Muscle layer of colon (tissue), 2 donors: ENCODE measurements at regions not wholly inside any gene's neighbourhood (a gene's known extent, or its start where the extent isn't known, plus 50 kb on each side); places are given as distances from the start of the nearest gene placed in this dataset.

Experiments
- H3K27ac ChIP-seq: one replicate; pipeline ENCODE4 v1.7.0; 2013; ENCODE audit warnings: low read depth, mild to moderate bottlenecking, low read length, moderate library complexity
- H3K27me3 ChIP-seq, 2 donors: one replicate each; pipeline ENCODE4 v1.7.0; 2013; ENCODE audit warnings: low read length in 2 of 2, mild to moderate bottlenecking in 2 of 2; ENCODE audit not compliant: insufficient read depth in 2 of 2, control insufficient read depth in 1 of 2
- H3K36me3 ChIP-seq: one replicate; pipeline ENCODE4 v1.7.0; 2013; ENCODE audit warnings: mild to moderate bottlenecking, low read length; ENCODE audit not compliant: insufficient read depth
- H3K4me1 ChIP-seq: one replicate; pipeline ENCODE4 v1.7.0; 2013; ENCODE audit warnings: mild to moderate bottlenecking, low read length; ENCODE audit not compliant: insufficient read depth
- H3K4me3 ChIP-seq, 2 donors: one replicate each; pipeline ENCODE4 v1.7.0; 2013; ENCODE audit warnings: low read length in 2 of 2, low read depth in 1 of 2, mild to moderate bottlenecking in 1 of 2, moderate library complexity in 1 of 2
- H3K9ac ChIP-seq: one replicate; pipeline ENCODE4 v1.7.0; 2013; ENCODE audit warnings: low read length
- H3K9me3 ChIP-seq: one replicate; pipeline ENCODE4 v1.7.0; 2013; ENCODE audit warnings: mild to moderate bottlenecking, low read length
- donor health status: abdominal sarcoma.
- donor health status: Adenocarcinoma of cecum.

DNA sequence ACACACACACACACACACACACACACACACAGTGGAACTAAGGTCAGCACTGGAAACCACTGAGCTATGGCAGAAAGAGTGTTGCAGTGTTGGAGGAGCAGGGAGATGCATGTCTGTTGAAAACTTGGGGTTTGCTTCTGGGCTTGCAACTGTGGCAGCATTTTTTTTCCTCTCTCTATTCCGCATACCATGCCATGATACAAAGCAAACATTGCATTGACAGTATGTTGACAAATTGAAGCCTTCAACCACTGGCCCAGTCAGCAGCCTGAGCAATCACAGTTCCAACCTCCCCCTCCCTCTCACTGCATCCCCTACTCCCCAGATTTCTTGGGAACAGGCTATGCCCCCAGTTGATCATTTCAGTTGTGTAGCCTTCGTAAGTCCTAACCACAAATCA, 478.1 kb upstream of the WWC1 start:
- no peaks in the 10 kb centered on the region for H3K36me3 ChIP-seq
- no peaks in the 10 kb centered on the region for H3K4me1 ChIP-seq
- no peaks in the 10 kb centered on the region for H3K27me3 ChIP-seq
- no peak overlapping the region for H3K27ac ChIP-seq
- H3K9ac ChIP-seq = no peak overlapping the region
- H3K4me3 ChIP-seq = no peak overlapping the region
- H3K9me3 ChIP-seq = no peaks in the 10 kb centered on the region

DNA sequence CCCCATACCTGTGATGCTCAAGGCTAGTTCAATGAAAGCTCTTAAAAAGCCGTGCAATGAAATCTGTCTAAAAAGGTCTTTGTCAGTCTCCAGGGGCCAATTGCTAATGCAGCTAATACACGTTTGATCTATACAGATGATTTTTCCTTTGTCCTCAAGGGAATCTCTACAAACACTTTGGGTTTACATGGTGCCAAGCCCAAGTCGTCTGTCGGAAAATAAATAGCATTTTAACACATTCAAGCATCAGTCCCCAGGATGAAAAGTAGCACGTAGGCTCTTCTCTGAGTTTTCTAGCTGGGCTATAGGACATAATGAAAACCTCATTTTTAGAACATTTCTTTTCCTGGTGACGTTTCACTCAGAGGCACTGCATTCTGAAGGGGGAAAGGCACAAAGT, 477.4 kb upstream of the WWC1 start:
- Histone ChIP-seq H3K4me3 (no peak overlapping the region), H3K9me3 (no peaks in the 10 kb centered on the region), H3K27ac (no peak overlapping the region), H3K4me1 (no peaks in the 10 kb centered on the region), H3K36me3 (no peaks in the 10 kb centered on the region), H3K9ac (no peak overlapping the region), H3K27me3 (no peaks in the 10 kb centered on the region)

DNA sequence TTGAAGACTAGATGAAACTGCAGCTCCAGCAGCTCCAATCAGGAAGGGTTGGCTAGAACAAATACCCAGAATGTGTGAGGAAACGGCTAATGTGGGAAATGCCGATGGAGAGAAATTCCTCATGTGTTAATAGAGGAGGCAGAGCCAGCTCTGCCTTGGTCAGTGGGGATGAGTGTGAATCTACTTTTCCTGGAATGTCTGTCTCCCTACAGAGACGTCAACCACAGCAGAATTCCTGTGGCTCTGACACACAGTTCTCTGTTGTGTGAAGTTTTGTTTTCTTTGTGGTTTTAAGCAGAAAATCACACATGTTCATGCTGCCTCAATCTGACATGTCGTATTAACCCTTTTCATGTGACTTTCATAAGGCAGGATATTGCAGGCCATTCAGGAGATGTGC, 476.6 kb upstream of the WWC1 start:
- no peak overlapping the region for H3K4me3 ChIP-seq
- no peak overlapping the region for H3K27ac ChIP-seq
- no peaks in the 10 kb centered on the region for H3K27me3 ChIP-seq
- no peaks in the 10 kb centered on the region for H3K4me1 ChIP-seq
- H3K9me3 ChIP-seq = no peaks in the 10 kb centered on the region
- no peaks in the 10 kb centered on the region for H3K36me3 ChIP-seq
- H3K9ac ChIP-seq = no peak overlapping the region

DNA sequence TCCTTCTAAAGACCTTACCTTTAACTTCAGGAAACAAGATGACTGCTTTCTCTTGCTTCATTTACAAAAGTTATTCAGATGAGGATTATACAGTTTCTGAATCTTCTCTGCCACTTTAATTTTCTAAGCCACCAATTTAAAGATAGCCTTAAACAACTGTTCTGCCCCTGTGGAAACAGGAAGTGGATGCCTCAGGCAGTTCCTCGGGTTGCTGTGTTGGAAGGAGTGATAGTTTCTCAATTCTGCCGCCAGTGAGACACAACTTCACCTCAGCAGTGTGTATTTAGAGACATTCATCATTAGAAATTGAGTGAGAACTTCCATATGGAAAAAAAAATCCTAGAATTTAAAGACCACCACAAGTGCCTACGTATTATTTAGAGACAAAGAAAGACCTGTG, 475.1 kb upstream of the WWC1 start:
- Histone ChIP-seq H3K4me1 (no peaks in the 10 kb centered on the region), H3K9me3 (no peaks in the 10 kb centered on the region), H3K27ac (no peak overlapping the region), H3K27me3 (no peaks in the 10 kb centered on the region), H3K9ac (no peak overlapping the region), H3K36me3 (no peaks in the 10 kb centered on the region), H3K4me3 (no peak overlapping the region)

DNA sequence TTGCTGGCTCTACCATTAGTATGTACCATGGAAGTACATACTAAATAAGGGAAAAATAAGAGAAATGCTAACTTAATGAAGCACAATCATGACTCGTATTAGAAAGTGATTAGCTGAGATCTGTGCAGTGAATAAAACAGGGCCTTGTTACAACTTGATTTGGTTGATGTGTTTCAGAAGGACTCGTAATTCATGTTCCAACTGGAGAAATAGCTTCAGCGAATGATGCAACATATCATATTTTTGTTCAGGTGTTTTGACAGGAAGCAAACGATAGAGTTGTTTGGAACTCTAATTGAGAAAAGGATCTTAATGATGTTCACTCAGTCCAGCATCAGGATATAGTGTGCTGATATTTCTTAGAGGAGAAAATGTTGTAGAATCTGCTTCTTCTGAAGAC, 474.6 kb upstream of the WWC1 start:
- Histone ChIP-seq H3K4me1 (no peaks in the 10 kb centered on the region), H3K27ac (no peak overlapping the region), H3K9ac (no peak overlapping the region), H3K36me3 (no peaks in the 10 kb centered on the region), H3K9me3 (no peaks in the 10 kb centered on the region), H3K4me3 (no peak overlapping the region), H3K27me3 (no peaks in the 10 kb centered on the region)

DNA sequence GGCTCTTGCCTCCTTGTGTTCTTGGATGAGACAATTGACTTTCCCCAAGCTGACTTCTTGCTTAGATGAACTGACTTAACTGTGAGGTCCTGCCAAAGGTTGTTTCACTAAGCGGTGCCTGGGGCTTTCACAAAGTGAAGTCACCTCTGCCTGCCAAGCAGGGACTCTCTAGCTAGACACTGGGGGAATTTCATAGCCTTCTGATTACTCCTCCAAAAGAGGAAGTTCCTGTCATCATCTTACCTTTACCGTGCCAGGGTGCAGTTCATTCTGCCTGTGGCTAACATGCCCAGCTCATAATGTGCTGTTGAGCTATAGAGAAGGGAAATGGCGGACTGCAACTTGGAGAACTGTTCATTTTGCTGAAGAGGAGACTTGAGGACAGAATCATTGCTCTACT, 472.0 kb upstream of the WWC1 start:
- no peak overlapping the region for H3K9ac ChIP-seq
- no peak overlapping the region for H3K27ac ChIP-seq
- H3K36me3 ChIP-seq = no peaks in the 10 kb centered on the region
- no peaks in the 10 kb centered on the region for H3K9me3 ChIP-seq
- no peak overlapping the region for H3K4me3 ChIP-seq
- no peaks in the 10 kb centered on the region for H3K27me3 ChIP-seq
- no peaks in the 10 kb centered on the region for H3K4me1 ChIP-seq

DNA sequence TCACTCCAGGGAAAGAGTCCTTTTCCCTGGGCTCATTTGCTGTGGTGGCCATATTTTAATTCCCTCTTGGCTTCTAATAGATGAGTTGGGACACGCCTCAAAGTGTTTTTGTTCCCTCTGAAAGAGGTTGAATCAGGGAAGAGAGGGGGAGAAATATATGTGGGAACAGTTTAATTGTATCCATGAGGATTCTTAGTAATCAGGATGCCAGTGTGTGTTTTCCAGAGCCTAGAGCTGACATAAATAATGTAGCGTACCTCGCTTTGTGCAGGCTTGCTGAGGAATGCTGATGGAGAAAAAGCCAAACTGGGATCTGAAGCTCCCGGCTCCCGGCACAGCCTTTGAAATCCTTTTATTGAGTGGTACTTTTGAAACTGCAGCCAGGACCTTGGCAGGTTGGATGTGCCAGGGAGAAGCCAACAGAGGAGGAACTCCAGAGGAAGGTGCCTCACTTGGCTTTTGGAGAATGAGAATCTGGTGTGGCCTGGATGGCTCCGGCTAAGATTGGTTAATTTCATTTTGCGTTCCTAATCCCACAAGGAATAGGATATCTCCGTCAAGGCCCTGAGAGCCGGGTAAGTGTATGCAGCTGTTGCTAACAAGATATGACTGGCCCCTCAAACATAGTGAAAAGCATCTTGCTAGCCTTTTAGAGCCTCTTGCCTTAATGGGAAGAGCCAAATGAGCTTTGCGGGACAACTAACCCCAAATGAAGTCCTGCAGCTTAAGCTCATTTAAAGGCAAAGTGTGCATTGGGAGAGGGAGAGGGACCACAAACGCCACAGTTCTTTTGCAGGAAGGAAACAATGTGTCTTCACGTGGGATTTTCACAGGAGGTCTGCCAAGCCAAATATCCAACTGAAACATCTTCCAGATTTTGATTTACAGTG, 471.1 kb upstream of the WWC1 start:
- Histone ChIP-seq H3K4me3 (no peak overlapping the region), H3K27ac (no peak overlapping the region), H3K9ac (no peak overlapping the region), H3K9me3 (no peaks in the 10 kb centered on the region), H3K27me3 (no peaks in the 10 kb centered on the region), H3K36me3 (no peaks in the 10 kb centered on the region), H3K4me1 (no peaks in the 10 kb centered on the region)

DNA sequence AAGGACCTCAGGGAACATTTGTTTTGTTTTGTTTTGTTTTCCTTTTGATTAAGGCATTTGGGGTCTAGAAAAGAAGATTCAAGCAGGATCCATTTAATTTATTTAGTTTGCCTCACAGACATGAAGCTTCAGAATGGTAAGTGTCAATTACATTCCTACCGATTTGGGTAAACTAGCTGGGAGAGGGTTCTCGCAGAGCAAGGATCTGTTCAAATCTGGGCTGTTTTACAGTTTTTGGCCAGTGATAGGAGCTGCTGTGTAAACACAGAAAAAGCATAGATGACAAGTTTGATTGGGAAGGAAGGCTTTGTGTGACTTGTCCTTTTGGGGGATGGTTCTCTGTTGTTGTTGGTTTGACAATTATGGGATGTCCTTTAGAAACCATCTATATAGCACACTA, 470.3 kb upstream of the WWC1 start:
- Histone ChIP-seq H3K27me3 (no peaks in the 10 kb centered on the region), H3K9me3 (no peaks in the 10 kb centered on the region), H3K27ac (no peak overlapping the region), H3K36me3 (no peaks in the 10 kb centered on the region), H3K4me3 (no peak overlapping the region), H3K9ac (no peak overlapping the region), H3K4me1 (no peaks in the 10 kb centered on the region)

DNA sequence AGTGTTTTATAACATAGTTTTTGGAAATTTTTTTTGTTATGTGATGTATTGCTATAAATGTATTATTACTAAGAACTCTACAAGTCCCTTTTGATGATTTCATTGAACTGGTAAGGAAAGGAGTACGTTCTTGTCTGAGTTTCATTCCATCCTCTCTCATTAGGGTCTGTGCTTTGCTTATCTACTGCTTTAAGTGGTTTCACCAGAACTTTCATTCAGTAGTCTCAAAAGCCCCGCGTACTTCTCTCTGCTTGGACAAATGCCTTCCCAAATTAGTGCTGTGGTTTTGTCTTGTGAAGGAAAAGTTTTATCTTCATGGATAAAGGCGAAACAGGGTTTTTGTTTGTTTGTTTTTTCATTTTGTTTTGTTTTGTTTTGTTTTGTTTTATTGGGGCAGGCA, 469.8 kb upstream of the WWC1 start:
- H3K4me3 ChIP-seq = no peak overlapping the region
- no peak overlapping the region for H3K9ac ChIP-seq
- no peaks in the 10 kb centered on the region for H3K27me3 ChIP-seq
- no peak overlapping the region for H3K27ac ChIP-seq
- H3K4me1 ChIP-seq = no peaks in the 10 kb centered on the region
- no peaks in the 10 kb centered on the region for H3K36me3 ChIP-seq
- H3K9me3 ChIP-seq = no peaks in the 10 kb centered on the region

DNA sequence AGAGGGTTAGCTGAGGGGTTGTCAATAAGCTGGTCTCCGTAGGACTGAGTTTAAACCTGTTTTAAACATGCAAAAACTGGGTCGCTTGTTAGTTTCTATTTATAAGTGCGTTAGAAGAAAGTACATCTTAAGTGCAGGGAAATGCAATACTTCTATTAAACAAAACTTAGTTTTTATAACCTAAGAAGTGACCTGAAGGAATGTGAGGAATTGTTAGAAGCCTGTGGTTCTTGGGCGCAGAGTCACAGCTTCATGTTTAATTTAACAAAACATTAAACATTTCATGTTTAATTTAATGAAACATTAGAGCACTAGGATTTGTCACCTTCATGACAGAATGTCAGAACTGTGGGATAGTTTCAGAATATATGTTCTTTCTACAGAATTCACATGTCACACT, 469.2 kb upstream of the WWC1 start:
- Histone ChIP-seq H3K27me3 (no peaks in the 10 kb centered on the region), H3K36me3 (no peaks in the 10 kb centered on the region), H3K4me3 (no peak overlapping the region), H3K9ac (no peak overlapping the region), H3K4me1 (no peaks in the 10 kb centered on the region), H3K27ac (no peak overlapping the region), H3K9me3 (no peaks in the 10 kb centered on the region)

DNA sequence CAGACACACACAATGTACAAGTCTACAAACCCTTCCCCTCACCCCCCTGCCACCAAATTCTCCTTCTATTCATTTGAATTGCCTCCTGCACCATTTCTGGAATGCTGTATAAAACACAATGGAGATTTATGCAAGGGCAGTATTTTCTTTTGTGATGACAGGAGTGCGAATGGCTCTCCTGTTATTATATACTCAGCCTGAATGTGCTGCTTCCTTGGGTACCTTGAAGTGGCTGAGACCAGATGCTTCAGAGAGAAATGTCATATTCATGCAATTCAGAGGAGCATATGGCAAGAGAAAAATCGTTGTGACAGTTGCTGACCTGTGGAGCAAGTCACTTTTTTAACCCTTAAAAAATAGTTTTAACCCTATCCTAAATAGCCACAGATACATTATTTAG, 468.0 kb upstream of the WWC1 start:
- Histone ChIP-seq H3K9me3 (no peaks in the 10 kb centered on the region), H3K36me3 (no peaks in the 10 kb centered on the region), H3K9ac (no peak overlapping the region), H3K27ac (no peak overlapping the region), H3K27me3 (no peaks in the 10 kb centered on the region), H3K4me3 (no peak overlapping the region), H3K4me1 (no peaks in the 10 kb centered on the region)

DNA sequence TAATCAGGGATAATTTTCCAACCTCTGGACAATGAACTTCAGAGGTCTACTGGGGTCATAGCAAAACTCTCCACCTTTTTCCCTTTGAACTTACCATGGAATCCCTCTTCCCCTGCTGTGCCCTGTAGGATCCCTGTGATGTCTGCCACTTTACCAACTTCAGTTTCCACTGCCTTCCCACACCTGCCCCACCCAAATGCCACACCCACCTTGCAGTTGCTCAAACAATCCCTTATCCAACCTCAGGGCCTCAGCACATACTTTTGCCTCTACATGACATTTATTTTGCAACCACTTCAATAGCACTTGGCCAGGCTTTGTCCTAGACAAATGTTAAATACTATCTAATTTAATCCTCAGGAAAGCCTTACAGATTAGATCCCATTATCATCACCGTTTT, 463.7 kb upstream of the WWC1 start:
- Histone ChIP-seq H3K27me3 (no peaks in the 10 kb centered on the region), H3K9ac (no peak overlapping the region), H3K4me3 (no peak overlapping the region), H3K4me1 (no peaks in the 10 kb centered on the region), H3K27ac (no peak overlapping the region), H3K36me3 (no peaks in the 10 kb centered on the region), H3K9me3 (no peaks in the 10 kb centered on the region)
